DMS53 treated with DMSO at 0.1 percent for 48 hours (cell line): ENCODE measurements at regions not wholly inside any gene's neighbourhood (a gene's known extent, or its start where the extent isn't known, plus 50 kb on each side); places are given as distances from the start of the nearest gene placed in this dataset.
"Not testable (repeated sequence)": the region's sequence is repeated elsewhere in the genome, so short reads cannot be mapped to it uniquely, and the experiment has no call there.

Experiments
- DNase-seq: peaks from one replicate; lab custom pipeline; 2025; ENCODE audit not compliant: unreplicated experiment; lab: John Stamatoyannopoulos, UW

DNA sequence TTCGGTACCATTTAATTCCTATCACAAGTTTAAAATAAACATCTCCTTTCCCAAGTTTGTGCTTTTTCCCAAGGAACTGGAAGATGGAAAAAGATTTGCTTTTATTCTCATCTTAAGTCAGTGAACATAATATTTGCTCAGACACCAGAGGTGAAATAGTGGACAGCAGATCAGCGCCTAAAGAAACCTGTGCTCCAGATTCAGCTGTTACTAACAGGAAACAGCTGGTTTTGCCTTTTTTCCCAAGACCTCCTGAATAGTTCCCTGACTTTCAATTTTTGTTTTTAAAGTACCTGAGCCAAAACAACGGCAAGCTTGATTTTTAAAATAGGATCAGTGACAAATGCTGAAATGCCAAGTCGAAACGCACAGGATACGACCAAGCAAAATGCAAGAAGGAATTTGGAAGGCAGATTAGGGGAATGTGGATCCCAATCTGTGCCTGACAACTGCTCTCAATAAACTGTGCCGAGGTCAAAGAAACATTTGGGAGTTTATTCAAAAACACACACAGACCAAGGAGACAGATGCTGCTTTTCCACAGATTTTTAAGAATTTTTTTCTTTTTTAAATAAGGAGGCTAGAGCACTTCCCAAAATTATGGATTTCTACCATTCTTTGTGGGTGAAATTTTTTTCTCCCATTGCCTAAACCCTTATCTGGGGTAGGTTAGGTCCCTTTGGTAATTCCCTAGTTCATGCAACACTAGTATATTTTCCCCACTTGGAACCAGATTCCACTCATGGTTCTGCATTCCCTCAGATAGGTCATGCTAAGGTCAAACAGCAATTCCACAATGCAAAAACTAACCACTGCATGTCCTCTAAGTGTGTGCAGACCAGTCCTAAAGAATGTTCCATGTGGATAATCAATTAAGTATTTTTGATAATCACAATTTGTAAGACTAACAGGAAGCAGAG is 121.5 kb upstream of the PDE1A start:
- DNase-seq, result no peak

DNA sequence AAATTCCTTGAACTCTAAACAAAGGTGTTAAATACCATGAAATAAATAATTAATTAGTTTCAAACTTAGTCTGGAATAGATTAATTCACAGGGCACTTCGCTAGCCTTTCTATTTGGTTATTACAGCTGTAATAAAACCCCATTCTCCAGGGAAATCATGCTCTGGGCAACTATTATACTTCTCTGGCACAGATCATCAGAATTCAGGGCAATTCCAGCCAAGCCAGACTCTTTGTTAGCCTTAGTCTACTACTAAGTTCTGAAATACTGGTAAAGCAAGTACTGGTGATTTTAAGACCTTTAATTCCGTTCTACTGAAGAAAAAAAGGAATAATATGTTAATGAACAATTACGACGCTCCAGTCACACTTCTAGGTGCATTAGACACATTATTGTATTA is 123.4 kb upstream of the PDE1A start:
- DNase-seq, result no peak

DNA sequence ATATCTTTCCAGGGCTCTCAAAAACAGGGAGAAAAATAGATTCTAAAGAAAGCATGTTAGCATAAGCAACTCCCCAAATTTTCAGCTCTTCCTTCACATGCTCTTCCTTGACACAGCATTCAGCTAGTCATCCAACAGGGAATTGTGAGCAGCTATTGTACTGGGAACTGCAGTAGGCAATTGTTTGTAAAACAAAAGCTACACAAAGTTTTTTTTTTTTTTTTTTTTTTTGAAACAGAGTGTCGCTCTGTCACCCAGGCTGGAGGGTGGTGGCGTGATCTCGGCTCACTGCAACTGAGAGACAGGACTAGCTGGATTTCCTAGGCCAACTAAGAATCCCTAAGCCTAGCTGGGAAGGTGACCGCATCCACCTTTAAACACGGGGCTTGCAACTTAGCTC is 125.4 kb upstream of the PDE1A start:
- not testable (repeated sequence) for DNase-seq

DNA sequence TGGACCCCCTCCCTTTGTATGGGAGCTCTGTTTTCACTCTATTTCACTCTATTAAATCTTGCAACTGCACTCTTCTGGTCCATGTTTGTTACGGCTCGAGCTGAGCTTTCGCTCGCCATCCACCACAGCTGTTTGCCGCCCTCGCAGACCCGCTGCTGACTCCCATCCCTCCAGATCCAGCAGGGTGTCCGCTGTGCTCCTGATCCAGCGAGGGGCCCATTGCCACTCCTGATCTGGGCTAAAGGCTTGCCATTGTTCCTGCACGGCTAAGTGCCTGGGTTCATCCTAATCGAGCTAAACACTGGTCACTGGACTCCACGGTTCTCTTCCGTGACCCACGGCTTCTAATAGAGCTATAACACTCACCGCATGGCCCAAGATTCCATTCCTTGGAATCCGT is 125.9 kb upstream of the PDE1A start:
- not testable (repeated sequence) for DNase-seq

DNA sequence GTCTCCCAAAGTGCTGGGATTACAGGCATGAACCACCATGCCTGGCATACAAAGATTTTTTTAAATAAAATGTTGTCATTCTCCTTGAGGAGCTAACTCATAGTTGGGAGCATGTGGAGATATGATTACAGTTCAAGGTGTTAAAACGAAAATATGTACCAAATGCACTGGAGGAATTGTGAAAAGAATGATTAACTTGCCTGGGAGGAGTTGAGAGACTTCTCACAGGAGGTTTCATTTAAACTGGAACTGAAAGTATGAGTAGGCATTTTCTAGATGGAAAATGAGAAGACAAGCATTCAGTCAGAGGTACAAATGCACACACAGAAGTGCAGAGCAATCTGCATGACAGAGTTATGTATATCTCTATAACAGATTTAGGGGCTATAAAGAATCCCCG is 126.6 kb upstream of the PDE1A start:
- no peak for DNase-seq

DNA sequence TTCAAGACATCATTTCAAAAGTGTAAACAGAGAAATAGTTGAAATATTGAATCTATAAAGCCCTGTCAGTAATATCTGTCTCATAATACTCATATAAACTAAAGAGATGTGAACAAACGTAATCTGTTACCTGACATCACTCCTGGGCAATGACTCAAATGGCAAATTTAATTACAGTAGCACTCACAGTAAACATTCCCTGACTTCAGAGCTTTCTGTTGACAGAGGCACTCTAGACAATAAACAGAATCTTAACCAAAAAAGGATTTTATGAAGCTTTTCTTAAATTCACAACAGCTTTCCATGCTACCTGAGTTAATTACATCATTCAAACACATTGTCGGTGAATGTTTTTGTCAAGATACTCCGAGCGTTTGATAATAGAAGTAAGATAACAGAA is 128.1 kb upstream of the PDE1A start:
- peak; percentile 76 for DNase-seq

DNA sequence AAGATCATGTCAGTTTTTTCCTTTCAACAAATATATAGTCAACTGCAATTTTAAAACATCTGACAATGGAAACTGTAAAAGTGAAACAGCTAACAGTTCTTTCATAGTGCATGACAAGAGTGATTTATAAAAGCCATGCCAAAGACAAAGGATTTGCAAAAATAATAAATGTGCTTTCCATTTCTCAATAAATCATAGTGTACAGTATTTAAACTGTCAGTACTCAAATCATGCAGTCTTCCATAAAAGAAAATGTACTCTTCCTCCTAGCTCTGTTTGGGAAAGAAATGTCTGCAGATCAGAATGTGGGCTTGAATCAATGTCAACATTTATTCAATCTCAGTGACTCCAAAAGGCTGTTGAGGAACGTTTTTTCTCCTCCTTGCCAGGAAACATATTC is 131.7 kb upstream of the PDE1A start:
- no peak for DNase-seq

DNA sequence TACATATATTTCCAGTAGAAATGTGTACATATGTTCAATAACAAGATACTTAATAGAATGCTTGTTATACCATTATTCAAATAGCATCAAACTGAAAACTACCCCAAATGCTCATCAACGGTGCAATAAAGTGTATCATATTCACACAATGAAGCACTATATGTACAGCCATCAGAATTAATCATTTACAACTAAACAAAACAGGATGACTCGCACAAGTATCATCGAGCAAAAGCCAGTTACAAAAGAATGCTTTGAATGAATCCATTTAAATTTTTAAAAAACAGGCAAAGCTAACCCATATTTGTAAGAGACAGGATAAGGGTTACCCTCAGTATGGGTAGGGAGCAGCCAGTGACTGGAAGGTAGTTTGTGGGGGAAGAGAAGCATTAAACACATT is 132.8 kb upstream of the PDE1A start:
- no peak for DNase-seq

DNA sequence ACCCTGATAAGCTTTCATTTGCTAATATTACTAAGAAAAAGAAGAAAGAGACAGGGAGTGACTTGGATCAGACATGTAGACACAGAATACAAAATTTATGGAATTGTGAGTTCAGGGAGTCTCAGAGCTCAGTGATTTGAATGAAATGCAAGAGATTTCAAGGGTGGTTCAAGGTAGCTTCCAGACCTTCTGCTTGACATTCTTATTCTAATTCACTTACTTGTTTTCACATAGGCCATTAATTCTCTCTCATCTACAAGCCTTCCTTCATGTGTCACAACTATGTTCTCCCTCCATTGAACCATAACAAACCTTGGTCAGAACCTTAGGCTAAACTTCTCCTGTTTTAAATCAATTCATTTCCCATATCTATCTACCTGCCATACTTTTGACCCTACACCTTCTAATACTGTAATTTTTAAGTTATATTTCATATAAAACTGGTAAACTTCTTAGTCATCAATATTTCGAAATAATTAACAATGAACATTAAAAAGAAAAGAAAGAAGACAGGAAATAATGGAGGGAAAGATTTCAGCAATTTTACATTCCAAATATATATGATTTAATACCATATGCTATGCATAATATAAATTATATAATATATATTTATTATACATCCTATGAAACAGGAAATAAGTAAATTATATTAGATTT is 139.2 kb upstream of the PDE1A start:
- DNase-seq, result no peak

DNA sequence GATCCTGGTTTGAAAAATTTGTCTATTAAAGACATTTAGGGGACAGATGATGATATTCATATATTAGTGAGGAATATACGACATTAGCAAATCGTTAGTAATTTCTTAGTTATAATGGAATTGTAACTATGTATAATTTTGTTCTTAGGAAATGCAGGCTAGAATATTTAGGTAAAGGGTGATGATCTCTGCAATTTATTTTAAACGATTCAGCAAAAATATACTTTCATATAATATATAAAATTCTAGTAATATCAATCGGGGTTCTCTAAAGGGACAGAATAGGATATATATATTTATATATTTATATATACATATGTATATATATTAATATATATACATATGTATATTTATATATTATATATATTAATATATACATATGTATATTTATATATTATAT is 142.5 kb upstream of the DNAJC10 start:
- DNase-seq, result no peak

DNA sequence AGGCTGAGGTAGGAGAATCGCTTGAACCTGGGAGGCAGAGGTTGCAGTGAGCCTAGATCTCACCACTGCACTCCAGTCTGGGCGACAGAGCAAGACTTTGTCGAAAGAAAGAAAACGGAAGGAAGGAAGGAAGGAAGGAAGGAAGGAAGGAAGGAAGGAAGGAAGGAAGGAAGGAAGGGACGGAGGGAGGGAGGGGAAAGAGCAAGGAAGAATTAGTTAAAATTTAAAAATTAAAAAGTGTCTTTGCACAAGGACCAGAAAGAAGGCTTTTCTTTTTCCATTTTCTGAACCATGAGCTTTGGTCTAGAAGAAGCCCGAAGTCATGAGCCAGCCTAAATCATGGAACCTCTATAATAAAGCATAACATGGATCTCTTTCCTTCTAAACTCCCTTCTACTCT is 138.2 kb upstream of the DNAJC10 start:
- no peak for DNase-seq

DNA sequence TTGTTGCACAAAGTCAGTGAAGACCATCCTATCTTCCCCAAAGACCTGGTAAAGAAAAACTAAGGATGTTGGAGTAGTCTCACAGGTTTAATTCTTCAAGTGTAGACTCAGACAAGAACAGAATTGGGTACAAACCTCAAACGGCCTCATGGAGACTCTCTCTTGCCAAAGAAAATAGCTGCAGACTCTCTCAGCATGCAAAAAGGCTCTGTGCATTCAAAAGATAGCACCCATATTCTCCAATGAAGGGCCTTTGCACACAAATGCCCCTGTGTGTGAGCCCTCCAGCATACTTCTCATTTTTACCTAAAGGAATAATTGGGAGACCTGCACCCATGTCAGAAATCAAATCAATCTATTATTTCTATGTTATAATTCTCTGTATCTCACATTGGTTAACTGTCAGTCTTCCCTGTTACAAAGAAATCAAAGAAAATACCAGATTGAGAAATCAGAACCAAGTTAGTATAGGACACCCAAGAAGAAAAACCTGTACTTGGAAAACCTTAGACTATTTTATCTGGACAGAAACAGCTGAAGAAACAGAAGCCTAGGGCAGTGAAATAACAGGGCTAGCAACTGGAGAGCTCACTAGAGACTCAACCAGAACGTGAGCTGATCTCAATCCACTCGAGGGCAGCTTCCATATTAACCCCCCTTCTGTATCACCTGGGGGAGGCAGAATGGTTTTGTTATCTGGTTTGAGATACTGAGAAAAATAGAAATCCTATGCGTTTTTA is 134.7 kb upstream of the DNAJC10 start:
- DNase-seq, result no peak

DNA sequence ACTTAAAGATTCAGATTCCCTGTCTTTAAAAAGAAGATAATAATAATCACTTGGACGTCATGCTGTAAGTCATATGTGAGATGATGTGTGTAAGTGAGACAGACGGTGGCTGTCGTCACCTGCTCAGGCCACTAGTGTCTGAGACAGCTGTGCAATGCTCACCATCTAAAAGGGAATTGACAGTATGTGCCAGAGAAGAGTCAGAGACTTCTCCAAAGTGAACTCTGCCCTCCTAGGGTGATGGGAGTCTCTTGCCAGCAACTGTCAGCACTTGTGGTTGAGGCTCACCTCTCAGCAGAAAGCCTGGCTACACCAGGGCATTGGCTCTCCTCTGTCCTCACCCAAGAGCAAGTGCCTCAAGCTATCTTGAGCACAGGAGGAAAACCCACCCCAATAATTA is 131.6 kb upstream of the DNAJC10 start:
- no peak for DNase-seq

DNA sequence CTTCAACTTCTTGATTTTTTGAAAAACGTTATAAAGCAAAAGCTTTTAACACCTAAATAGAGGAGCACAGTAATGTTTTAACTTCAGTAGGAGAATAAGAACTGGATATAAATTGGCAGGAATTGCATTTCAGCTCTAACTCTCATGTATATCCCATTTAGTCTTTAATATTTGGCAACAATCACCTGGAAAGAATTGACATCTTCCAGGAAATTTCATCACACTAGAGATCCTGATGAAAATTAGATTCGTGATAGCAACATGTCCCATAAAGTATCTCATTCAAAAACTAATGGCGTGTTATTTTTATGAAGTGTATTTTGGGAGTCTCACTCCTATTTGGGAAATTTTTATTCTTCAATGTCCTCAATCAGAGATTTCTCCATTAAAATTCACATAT is 131.1 kb upstream of the DNAJC10 start:
- no peak for DNase-seq

DNA sequence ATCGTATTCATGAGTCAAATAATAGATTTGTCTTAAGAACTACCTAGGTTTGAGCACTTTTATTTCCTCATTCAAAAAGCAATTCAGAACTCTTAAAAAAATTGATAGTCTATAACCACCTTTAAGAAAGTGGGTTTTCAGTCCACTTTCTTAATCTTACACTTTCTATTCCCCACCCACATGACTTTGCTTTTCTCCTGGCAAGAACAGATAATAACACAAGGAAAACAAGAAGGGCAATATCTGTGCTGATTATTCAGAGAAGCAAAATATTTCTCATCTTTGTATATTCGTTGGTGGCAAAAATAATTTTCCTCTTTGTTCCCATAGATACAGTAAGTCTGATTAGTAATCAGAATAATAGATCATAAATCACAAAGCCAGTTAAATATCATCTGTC is 130.6 kb upstream of the DNAJC10 start:
- no peak for DNase-seq

DNA sequence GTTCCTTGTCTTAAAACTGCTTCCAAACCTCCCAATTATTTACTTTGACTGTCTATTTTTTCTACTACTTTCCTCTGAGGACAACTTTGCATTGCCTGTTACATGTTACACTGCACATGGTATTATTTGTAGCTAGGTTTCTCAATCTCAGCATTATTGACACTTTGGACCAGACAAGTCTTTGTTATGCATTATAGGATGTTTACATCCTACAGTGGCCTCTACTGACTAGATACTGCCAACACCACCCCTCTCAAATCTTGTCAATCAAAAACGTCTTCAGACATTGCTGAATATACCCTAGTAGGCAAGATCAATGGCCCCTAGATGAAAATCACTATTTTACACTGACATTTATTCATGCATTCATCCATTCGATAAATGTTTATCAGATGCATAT is 129.6 kb upstream of the DNAJC10 start:
- no peak for DNase-seq

DNA sequence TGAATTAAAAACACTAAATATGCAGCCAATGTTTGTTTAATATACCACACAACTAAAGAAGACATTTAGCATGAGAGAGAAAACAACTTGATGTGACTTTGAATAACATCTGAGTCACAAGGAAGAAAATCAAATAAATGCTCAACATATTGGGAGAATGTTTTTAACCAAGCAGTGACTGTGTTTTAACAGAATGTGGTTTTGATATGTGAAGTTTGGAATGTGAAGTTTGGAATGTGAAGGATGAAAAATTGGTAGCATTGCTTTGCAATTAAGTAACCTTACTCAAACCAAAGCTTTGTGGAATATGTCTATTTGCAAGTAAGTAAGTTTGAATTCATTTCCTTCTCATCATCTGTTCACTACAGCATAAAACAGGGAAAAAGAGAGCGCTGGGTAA is 128.2 kb upstream of the DNAJC10 start:
- DNase-seq, result no peak

DNA sequence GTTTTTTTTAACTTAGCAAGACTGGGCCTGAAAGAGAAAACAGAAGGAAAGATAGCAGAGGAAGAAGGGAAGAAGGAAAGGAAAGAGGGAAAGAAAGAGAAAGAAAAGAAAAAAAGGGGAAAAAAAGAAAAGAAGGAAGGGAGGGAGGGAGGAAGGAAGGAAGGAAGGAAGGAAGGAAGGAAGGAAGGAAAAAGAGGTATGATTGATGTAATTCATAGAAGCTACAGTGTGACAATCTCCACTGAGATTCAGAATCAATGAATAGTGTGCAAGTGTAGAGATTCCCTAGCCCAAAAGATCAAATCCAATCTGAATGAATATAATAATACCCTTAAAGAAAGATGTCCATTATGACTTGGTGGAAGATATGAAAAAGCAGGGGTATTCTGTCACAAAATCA is 126.9 kb upstream of the DNAJC10 start:
- no peak for DNase-seq

DNA sequence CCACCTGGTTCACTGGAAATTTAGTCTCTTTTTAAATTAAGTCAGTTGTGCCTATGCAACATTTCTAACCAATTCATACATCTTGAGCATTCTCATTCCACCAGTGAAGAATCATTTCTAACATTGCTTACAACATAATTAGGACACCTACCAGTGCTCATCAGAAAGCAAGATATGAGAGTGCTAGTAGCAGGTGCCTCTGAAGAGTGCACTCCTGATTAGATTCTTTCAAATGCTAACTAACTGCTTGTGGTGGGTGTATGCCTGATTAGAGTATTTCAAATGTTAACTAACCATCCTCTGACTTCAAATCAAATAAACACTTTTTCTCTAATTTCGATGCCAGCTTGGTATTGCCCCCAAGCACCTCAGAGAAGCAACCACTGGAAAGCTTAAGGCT is 124.3 kb upstream of the DNAJC10 start:
- DNase-seq, result no peak

DNA sequence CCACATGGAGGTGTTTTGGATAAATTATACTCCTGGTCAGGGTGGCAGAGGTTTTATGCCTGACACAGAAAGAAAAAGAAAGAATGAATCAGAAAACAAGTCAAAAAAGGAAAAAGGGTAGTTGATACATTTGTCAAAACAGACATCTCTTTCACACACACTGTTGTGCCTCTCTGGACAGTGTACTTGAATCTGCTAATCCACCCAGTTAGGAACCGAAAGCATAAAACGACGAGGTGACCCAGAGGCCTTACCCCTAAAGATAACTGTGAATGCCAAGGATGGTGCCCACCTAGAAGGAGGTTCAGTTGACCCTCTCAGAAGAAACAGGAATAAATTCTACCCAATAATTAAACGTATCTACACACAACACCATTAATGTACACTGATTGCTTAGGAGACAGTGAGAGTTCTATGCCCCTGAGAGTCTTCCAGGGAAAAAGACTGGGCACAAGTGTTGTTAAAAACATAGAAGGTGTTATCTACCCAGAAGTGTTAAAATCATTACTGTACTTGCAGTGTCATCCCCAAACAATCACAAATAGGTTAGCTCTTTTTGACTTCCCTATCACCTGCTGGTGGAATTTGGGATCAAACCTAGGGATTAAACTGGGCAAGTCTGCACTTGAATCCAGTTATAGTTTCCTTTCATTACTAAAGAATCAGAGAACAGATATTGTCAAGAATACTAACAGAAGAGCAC is 123.2 kb upstream of the DNAJC10 start:
- no peak for DNase-seq

DNA sequence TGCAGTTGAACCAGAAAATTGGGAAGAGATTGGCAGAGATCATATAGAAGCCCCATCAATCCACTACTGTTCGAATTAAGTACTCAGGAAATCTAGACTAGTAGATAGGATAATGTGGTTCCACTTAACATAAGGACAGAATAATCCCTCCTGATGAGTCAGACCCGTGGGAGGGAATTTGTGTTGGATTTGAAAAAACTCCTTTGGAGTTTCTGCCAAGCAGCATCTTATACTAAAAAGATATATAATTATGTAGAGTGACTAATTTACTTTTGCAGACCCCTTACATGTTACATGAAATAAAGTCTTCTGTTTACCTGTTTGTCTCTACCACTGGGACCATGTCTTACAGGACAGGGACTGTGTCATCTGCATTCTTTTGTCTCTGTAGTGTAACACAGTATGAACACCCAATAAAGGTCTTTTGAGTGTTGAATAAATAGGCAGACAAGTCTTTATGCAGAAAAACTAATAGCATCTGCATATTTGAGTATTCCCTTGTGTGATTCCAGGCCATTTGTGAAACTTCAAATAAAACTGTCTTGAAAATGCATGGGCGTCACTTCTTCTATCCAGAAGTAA is 122.6 kb upstream of the DNAJC10 start:
- DNase-seq, result peak; percentile 75
